Lower lobe of right lung (tissue), 2 donors: ENCODE measurements at regions not wholly inside any gene's neighbourhood (a gene's known extent, or its start where the extent isn't known, plus 50 kb on each side); places are given as distances from the start of the nearest gene placed in this dataset.

Source experiments
- ATAC-seq, 2 donors: fragments of 200-7000 bp; cut with Tn5 transposase; one replicate each; pipeline ENCODE4 v1.9.1; 2020 to 2022; ENCODE audit warnings: mild to moderate bottlenecking in 2 of 2, moderate library complexity in 2 of 2
- DNase-seq: peaks from one replicate; pipeline ENCODE4 v3.0.0-alpha.2; 2020
- H3K27ac ChIP-seq: fragments of 200-600 bp; one replicate; pipeline ENCODE4 v1.8.0; 2022
- H3K27me3 ChIP-seq: fragments of 200-600 bp; one replicate; pipeline ENCODE4 v1.8.0; 2022; ENCODE audit warnings: low read depth
- H3K36me3 ChIP-seq: fragments of 200-600 bp; one replicate; pipeline ENCODE4 v1.8.0; 2022; ENCODE audit warnings: mild to moderate bottlenecking
- H3K4me1 ChIP-seq: fragments of 200-600 bp; one replicate; pipeline ENCODE4 v1.8.0; 2022
- H3K4me3 ChIP-seq: fragments of 200-600 bp; one replicate; pipeline ENCODE4 v1.8.0; 2022; ENCODE audit warnings: mild to moderate bottlenecking
- H3K9me3 ChIP-seq: fragments of 200-600 bp; one replicate; pipeline ENCODE4 v1.8.0; 2022
- intact Hi-C: fragments of 100-400 bp; cut with DNase I; formaldehyde crosslinking; loops from one replicate; pipeline ENCODE4 v1.11.0; 2022
- TF ChIP-seq, protein P1 (sequence below): fragments of 200-600 bp; IDR thresholded peaks from one replicate; pipeline ENCODE4 v1.8.0; 2022; ENCODE audit warnings: antibody characterized with exemption, mild to moderate bottlenecking
- donor health status: DM: no; HTN: yes; CAD: no; lungs with severe emphysema.

DNA sequence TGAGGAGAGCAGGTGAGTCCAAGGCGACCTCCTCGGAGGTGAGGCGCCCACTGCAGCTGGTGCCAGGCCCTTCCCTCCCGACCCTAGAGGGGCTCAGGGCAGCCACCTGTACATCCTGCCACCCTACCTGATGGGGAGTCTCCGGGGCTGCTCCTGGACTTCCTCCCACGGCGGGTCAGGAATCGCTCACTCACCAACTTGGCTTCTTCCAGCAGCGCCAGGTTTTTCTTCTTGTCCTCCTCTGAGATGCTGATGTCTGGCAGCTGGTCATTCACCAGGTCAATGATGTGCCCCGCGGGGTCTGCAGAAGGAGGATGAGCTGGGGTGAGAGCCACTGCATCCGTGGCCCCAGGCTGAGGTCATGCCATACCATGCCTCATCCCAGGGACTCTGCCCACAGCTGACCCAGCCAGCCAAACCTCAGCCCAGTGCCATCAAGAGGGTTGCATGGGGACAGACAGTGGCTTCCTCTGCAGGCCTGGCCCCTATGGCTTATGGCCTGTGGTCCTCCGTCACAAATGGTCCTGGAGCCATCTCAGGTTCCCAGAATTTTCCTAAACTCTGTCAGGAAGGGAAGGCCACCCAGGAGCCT is 61.0 kb upstream of the LYVE1 start:
- TF ChIP-seq, protein P1, sequence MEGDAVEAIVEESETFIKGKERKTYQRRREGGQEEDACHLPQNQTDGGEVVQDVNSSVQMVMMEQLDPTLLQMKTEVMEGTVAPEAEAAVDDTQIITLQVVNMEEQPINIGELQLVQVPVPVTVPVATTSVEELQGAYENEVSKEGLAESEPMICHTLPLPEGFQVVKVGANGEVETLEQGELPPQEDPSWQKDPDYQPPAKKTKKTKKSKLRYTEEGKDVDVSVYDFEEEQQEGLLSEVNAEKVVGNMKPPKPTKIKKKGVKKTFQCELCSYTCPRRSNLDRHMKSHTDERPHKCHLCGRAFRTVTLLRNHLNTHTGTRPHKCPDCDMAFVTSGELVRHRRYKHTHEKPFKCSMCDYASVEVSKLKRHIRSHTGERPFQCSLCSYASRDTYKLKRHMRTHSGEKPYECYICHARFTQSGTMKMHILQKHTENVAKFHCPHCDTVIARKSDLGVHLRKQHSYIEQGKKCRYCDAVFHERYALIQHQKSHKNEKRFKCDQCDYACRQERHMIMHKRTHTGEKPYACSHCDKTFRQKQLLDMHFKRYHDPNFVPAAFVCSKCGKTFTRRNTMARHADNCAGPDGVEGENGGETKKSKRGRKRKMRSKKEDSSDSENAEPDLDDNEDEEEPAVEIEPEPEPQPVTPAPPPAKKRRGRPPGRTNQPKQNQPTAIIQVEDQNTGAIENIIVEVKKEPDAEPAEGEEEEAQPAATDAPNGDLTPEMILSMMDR = no peak
- Histone ChIP-seq H3K4me3 (no peak overlapping the region), H3K4me1 (peaks cover 16% of the 10 kb centered on the region), H3K36me3 (no peaks in the 10 kb centered on the region), H3K9me3 (no peaks in the 10 kb centered on the region), H3K27me3 (no peaks in the 10 kb centered on the region), H3K27ac (no peak overlapping the region)
- ATAC-seq = no peak
- intact Hi-C loops = no loop called here
- no peak for DNase-seq

DNA sequence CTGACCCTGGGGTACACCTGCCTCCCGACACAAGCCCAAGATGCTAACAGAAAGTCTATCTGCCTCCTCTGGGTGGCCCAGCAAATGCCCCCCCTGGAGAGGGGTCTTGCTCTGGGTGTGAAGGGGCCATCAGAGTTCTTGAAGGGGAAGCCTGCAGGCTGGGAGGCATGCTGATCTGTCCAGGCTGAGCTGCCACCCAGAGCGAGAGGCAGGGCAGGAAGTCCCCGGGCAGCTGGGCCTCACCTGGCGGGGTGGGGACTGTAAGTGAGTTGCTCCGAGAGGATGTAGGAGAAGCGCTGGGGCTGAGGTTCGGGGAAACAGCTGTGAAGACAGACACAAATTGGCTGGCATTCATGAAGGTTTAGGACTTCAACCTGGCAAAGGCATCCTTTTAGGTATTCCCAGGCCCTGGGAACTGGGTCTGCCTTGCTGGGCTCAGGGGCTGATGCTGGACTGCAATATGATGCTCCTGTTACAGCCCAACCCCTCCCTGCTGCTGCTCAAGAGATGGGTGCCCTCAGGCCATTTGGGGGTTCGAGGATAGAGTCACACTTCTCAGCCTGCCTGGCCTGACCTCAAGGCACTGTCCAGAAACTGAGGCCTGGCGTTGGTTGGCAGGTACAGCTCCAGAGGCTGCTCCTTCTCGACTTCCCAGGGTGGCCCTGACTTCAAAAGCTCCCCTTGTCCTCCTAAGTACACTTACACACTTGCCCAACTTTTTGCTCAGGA is 60.2 kb upstream of the LYVE1 start:
- H3K36me3 ChIP-seq = no peaks in the 10 kb centered on the region
- ATAC-seq = no peak
- H3K27me3 ChIP-seq = no peaks in the 10 kb centered on the region
- TF ChIP-seq, protein P1 = no peak
- H3K4me3 ChIP-seq = no peak overlapping the region
- intact Hi-C loops = no loop called here
- H3K9me3 ChIP-seq = no peaks in the 10 kb centered on the region
- H3K27ac ChIP-seq = no peak overlapping the region
- H3K4me1 ChIP-seq = peaks cover 24% of the 10 kb centered on the region
- no peak for DNase-seq

DNA sequence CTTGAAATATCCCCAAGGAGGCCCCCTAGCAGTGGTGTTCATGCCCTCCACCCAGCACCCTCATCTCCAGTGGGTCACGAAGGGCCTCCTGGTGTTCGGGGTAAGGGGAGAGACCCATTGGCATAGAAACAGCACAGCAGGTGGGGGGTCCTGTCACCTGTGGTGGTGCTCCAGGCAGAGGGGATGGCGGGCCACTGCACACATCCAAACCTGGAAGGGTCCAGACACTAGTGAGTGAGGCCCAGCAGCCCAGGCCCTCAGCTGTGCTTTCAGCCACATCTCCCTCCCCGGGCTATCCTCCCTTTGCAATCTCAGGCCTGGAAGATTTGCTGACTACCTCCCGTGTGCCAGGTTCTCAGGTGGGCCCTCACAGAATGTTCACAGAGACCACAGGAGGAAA is 59.4 kb upstream of the LYVE1 start:
- Histone ChIP-seq H3K4me3 (no peak overlapping the region), H3K27ac (no peak overlapping the region), H3K4me1 (peaks cover 33% of the 10 kb centered on the region), H3K36me3 (no peaks in the 10 kb centered on the region), H3K9me3 (no peaks in the 10 kb centered on the region), H3K27me3 (no peaks in the 10 kb centered on the region)
- DNase-seq = no peak
- no peak for ATAC-seq
- TF ChIP-seq, protein P1 = no peak
- intact Hi-C loops = no loop called here

DNA sequence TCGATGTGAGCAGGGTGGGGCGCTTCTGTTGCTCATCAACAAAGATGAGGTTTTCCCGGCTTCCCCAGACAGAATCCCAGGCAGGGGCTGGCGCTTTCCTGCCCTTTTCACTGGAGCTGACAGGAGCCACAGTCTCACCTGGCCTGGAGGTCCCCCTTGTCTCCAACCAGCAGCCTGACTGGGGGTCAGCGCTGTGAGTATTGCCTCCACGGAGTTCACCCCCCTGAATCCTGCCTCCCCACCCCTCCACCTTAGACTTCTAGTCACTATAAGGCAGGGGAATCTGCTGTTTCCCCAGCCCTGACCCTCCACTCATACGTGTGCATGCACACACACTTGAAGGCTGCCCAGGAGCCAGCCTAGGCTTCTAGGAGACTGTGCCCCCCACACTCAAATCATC is 58.8 kb upstream of the LYVE1 start:
- Histone ChIP-seq H3K4me3 (no peak overlapping the region), H3K27me3 (no peaks in the 10 kb centered on the region), H3K36me3 (no peaks in the 10 kb centered on the region), H3K27ac (no peak overlapping the region), H3K9me3 (no peaks in the 10 kb centered on the region), H3K4me1 (peaks cover 33% of the 10 kb centered on the region)
- ATAC-seq (no peak), DNase-seq (no peak)
- TF ChIP-seq, protein P1 = no peak
- intact Hi-C loops = no loop called here

DNA sequence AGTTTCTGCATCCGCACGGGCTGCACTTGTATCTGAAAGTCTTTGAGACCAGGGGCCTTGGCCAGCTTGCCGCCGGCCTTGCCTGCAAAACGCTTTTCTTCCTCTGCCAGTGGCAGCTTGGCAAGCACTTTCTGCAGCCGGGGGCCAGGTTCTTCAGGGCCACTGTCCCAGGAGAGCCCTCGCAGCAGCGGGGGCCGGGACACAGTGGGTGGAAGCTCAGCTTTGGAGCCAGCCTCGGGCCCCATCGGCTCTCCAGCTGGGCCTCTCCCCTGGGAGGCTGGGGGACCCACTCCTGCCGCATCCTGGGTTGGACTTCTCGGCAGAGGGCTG is 57.5 kb upstream of the LYVE1 start:
- no peak for DNase-seq
- Histone ChIP-seq H3K9me3 (no peaks in the 10 kb centered on the region), H3K4me1 (peaks cover 33% of the 10 kb centered on the region), H3K27me3 (no peaks in the 10 kb centered on the region), H3K36me3 (no peaks in the 10 kb centered on the region), H3K4me3 (no peak overlapping the region), H3K27ac (peak overlapping the region; percentile 58)
- TF ChIP-seq, protein P1 = no peak
- no peak for ATAC-seq
- intact Hi-C loops = no loop called here
